ENCODE measurements at regions not wholly inside any gene's neighbourhood (a gene's known extent, or its start where the extent isn't known, plus 50 kb on each side); places are given as distances from the start of the nearest gene placed in this dataset.

GRCh38 chr10:36717118-36717517 is 408.3 kb upstream of the ANKRD30A start:
- Mint-ChIP-seq H3K4me3 (no peak overlapping the region), H3K36me3 (ENCODE audit: low read depth) (no peaks in the 10 kb centered on the region), H3K27me3 (ENCODE audit: low read depth) (no peaks in the 10 kb centered on the region), H3K9me3 (peaks cover 3% of the 10 kb centered on the region), H3K27ac (ENCODE audit: unreplicated experiment) (no peak overlapping the region), H3K4me1 (no peaks in the 10 kb centered on the region)
- DNase-seq (ENCODE audit: low read depth, low spot score), result no peak
- no peak for TF ChIP-seq CTCF (conservative IDR thresholded peaks at IDR 0.05)

DNA sequence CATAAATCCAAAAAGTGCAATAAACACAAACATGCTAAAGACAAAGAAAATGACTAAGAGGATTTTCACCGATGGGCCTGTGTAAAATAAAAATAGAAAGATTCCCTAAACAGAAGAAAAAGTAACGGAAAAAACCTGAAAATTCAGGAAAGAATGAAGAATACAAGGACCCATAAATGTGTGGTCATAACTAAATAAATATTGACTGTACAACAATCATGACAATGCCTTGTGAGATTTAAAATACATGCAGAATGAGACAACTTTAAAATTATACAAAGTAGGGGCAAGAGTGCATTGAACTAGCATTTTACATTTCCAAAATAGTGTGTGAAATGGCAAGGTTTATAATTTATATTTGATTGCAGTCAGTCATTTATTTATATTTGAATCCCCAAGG is 409.1 kb upstream of the ANKRD30A start:
- no peak overlapping the region for H3K27ac Mint-ChIP-seq (ENCODE audit: unreplicated experiment)
- no peaks in the 10 kb centered on the region for H3K4me1 Mint-ChIP-seq
- no peaks in the 10 kb centered on the region for H3K36me3 Mint-ChIP-seq (ENCODE audit: low read depth)

GRCh38 chr10:36712695-36713094 is 412.7 kb upstream of the ANKRD30A start:
- no peak overlapping the region for H3K27ac Mint-ChIP-seq (ENCODE audit: unreplicated experiment)

More for the DNA sequence above, 409.1 kb upstream of the ANKRD30A start:
- H3K27me3 Mint-ChIP-seq (ENCODE audit: low read depth), result no peaks in the 10 kb centered on the region
- peaks cover 3% of the 10 kb centered on the region for H3K9me3 Mint-ChIP-seq
- no peak overlapping the region for H3K4me3 Mint-ChIP-seq
- no peak for DNase-seq (ENCODE audit: low read depth, low spot score)
- TF ChIP-seq CTCF (conservative IDR thresholded peaks at IDR 0.05), result no peak

GRCh38 chr10:36711361-36711760 is 414.0 kb upstream of the ANKRD30A start:
- no peaks in the 10 kb centered on the region for H3K9me3 Mint-ChIP-seq
- no peaks in the 10 kb centered on the region for H3K4me1 Mint-ChIP-seq
- no peak for TF ChIP-seq CTCF (conservative IDR thresholded peaks at IDR 0.05)
- no peak overlapping the region for H3K27ac Mint-ChIP-seq (ENCODE audit: unreplicated experiment)
- no peak overlapping the region for H3K4me3 Mint-ChIP-seq
- no peaks in the 10 kb centered on the region for H3K27me3 Mint-ChIP-seq (ENCODE audit: low read depth)
- H3K36me3 Mint-ChIP-seq (ENCODE audit: low read depth), result no peaks in the 10 kb centered on the region
- DNase-seq (ENCODE audit: low read depth, low spot score), result no peak

More at GRCh38 chr10:36712695-36713094, 412.7 kb upstream of the ANKRD30A start:
- Mint-ChIP-seq H3K36me3 (ENCODE audit: low read depth) (no peaks in the 10 kb centered on the region), H3K9me3 (peaks cover 3% of the 10 kb centered on the region), H3K27me3 (ENCODE audit: low read depth) (no peaks in the 10 kb centered on the region), H3K4me1 (no peaks in the 10 kb centered on the region), H3K4me3 (no peak overlapping the region)
- TF ChIP-seq CTCF (conservative IDR thresholded peaks at IDR 0.05), result no peak
- no peak for DNase-seq (ENCODE audit: low read depth, low spot score)

DNA sequence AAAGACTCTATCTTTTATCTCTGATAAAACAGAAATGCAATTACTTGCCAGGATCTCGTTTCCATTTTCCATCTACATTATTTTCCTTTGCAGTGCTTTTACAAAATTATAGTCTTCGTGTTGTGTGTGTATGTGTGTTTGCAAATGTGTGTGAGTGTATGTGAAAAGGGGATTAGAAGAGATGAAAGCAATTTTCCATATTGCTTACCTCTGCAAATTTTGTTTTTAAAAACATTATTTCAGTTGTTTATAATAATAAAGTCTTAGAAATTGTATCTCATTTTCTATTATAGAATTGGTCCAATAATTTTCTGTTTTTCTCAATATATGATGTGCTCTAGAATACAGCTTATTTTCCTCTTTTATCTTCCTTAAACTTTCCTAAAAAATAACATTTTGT is 421.3 kb upstream of the ANKRD30A start:
- Mint-ChIP-seq H3K9me3 (peaks cover 4% of the 10 kb centered on the region), H3K4me3 (no peak overlapping the region), H3K27ac (ENCODE audit: unreplicated experiment) (no peak overlapping the region), H3K4me1 (peaks cover 22% of the 10 kb centered on the region), H3K27me3 (ENCODE audit: low read depth) (no peaks in the 10 kb centered on the region), H3K36me3 (ENCODE audit: low read depth) (peaks cover 3% of the 10 kb centered on the region)
- no peak for DNase-seq (ENCODE audit: low read depth, low spot score)
- TF ChIP-seq CTCF (conservative IDR thresholded peaks at IDR 0.05), result no peak

DNA sequence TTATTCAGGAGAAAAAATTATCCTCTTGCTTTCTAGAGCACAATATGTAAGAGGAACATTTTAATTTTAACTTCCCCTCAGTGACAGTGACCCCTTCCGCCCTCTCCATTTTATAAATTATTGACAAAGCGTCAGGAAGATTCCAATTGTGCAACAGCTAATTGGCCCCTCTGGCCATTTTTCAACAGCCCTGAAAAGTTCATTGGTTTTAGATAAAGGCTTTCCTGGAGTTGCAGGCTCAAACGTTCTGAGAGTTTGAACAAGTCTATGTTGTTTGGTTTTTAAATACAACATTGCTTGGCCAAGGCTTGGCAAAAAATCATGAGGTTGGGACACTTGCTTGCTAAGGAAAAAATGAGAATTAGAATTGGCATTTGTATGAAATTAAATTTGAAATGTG is 422.2 kb upstream of the ANKRD30A start:
- no peak for DNase-seq (ENCODE audit: low read depth, low spot score)
- H3K9me3 Mint-ChIP-seq, result peaks cover 4% of the 10 kb centered on the region

More for the DNA sequence above, 422.2 kb upstream of the ANKRD30A start:
- Mint-ChIP-seq H3K27me3 (ENCODE audit: low read depth) (no peaks in the 10 kb centered on the region), H3K27ac (ENCODE audit: unreplicated experiment) (no peak overlapping the region), H3K4me1 (peaks cover 22% of the 10 kb centered on the region), H3K36me3 (ENCODE audit: low read depth) (peaks cover 3% of the 10 kb centered on the region), H3K4me3 (no peak overlapping the region)
- TF ChIP-seq CTCF (conservative IDR thresholded peaks at IDR 0.05), result no peak

Measured in neural crest cell (in vitro differentiated cells).